Tibial nerve (tissue), 3 donors: ENCODE measurements at regions not wholly inside any gene's neighbourhood (a gene's known extent, or its start where the extent isn't known, plus 50 kb on each side); places are given as distances from the start of the nearest gene placed in this dataset.

Experiments used
- POLR2A ChIP-seq, 2 donors: fragments of 450-650 bp; IDR thresholded peaks; one replicate each; pipeline ENCODE4 v1.6.1; 2017; ENCODE audit warnings: antibody characterized with exemption in 2 of 2, mild to moderate bottlenecking in 2 of 2, moderate library complexity in 2 of 2
- TF ChIP-seq, protein P1 (sequence below), 5 experiments: fragments of 200-600 bp in 3 of 5; fragments of 450-650 bp in 2 of 5; sonication (generic) in 3 of 5; IDR thresholded peaks; one replicate each; pipeline ENCODE4 v1.5.1; 2016 to 2019; ENCODE audit warnings: antibody characterized with exemption in 5 of 5, mild to moderate bottlenecking in 3 of 5, moderate library complexity in 2 of 5

- TF ChIP-seq, protein P1, sequence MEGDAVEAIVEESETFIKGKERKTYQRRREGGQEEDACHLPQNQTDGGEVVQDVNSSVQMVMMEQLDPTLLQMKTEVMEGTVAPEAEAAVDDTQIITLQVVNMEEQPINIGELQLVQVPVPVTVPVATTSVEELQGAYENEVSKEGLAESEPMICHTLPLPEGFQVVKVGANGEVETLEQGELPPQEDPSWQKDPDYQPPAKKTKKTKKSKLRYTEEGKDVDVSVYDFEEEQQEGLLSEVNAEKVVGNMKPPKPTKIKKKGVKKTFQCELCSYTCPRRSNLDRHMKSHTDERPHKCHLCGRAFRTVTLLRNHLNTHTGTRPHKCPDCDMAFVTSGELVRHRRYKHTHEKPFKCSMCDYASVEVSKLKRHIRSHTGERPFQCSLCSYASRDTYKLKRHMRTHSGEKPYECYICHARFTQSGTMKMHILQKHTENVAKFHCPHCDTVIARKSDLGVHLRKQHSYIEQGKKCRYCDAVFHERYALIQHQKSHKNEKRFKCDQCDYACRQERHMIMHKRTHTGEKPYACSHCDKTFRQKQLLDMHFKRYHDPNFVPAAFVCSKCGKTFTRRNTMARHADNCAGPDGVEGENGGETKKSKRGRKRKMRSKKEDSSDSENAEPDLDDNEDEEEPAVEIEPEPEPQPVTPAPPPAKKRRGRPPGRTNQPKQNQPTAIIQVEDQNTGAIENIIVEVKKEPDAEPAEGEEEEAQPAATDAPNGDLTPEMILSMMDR (IDR thresholded peaks at IDR 0.05), result no peak
- TF ChIP-seq POLR2A (IDR thresholded peaks at IDR 0.05), result no peak
Observed at GRCh38 chr12:77220586-77220985, 155.2 kb upstream of the E2F7 start.
